LNCAP (cell line): ENCODE measurements at regions not wholly inside any gene's neighbourhood (a gene's known extent, or its start where the extent isn't known, plus 50 kb on each side); places are given as distances from the start of the nearest gene placed in this dataset.

Experiments
- CTCF ChIP-seq: fragments of 450-650 bp; IDR thresholded peaks from 2 replicates; pipeline ENCODE4 v1.5.1; 2017; ENCODE audit warnings: mild to moderate bottlenecking

- TF ChIP-seq CTCF: no peak
Measured at GRCh38 chr3:59189939-59190338, 140.1 kb upstream of the CFAP20DC start.

- TF ChIP-seq CTCF: no peak
Measured at GRCh38 chr3:59189526-59189925, 139.7 kb upstream of the CFAP20DC start.

- no peak for TF ChIP-seq CTCF
Measured at GRCh38 chr3:59186725-59187124, 136.9 kb upstream of the CFAP20DC start.

GRCh38 chr3:59185591-59186369 is 136.0 kb upstream of the CFAP20DC start:
- TF ChIP-seq CTCF: no peak

- TF ChIP-seq CTCF: no peak
Measured at GRCh38 chr3:59180006-59180405, 130.2 kb upstream of the CFAP20DC start.

- TF ChIP-seq CTCF: no peak
Measured at GRCh38 chr3:59178698-59179097, 128.9 kb upstream of the CFAP20DC start.

GRCh38 chr3:59171491-59171890 is 121.7 kb upstream of the CFAP20DC start:
- no peak for TF ChIP-seq CTCF

- no peak for TF ChIP-seq CTCF
Measured at GRCh38 chr3:59167756-59168155, 117.9 kb upstream of the CFAP20DC start.
